Fibroblast of villous mesenchyme (primary cell): ENCODE measurements at regions not wholly inside any gene's neighbourhood (a gene's known extent, or its start where the extent isn't known, plus 50 kb on each side); places are given as distances from the start of the nearest gene placed in this dataset.

ENCODE experiments used
- DNase-seq: peaks from one replicate; pipeline ENCODE4 v3.0.0-alpha.2; 2010; ENCODE audit warnings: low read depth
- H3K4me3 ChIP-seq: 2 replicates; pipeline ENCODE4 v1.5.1; 2011; ENCODE audit warnings: low read depth, mild to moderate bottlenecking, low read length
- CTCF ChIP-seq: IDR thresholded peaks from 2 replicates; pipeline ENCODE4 v1.5.1; 2012; ENCODE audit warnings: low read depth, mild to moderate bottlenecking, low read length; ENCODE audit not compliant: insufficient read depth

DNA sequence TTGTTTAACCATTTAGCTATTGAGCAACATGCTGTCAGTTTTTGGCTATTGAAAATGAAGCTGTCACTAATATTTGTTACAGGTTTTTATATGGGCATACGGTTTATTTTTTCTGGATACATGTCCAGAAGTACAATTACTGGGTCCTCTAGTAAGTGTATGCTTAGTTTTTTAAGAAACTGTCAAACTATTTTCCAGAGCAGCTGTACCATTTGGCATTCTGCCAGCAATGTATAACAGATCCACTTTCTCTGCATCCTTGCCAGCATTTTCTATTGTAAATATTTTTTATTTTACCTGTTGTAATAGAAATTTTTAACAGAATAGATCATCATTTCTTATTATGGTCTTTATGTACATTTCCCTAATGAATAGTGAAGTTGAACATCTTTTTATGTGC is 658.8 kb downstream of the EDEM1 start:
- TF ChIP-seq CTCF, result no peak
- H3K4me3 ChIP-seq, result no peak overlapping the region
- DNase-seq, result no peak

GRCh38 chr3:5861151-5861550 is 673.6 kb downstream of the EDEM1 start:
- H3K4me3 ChIP-seq, result no peak overlapping the region
- DNase-seq, result no peak
- no peak for TF ChIP-seq CTCF

- TF ChIP-seq CTCF, result no peak
- no peak for DNase-seq
- no peak overlapping the region for H3K4me3 ChIP-seq
Measured at GRCh38 chr3:5874931-5875341, 687.4 kb downstream of the EDEM1 start.

DNA sequence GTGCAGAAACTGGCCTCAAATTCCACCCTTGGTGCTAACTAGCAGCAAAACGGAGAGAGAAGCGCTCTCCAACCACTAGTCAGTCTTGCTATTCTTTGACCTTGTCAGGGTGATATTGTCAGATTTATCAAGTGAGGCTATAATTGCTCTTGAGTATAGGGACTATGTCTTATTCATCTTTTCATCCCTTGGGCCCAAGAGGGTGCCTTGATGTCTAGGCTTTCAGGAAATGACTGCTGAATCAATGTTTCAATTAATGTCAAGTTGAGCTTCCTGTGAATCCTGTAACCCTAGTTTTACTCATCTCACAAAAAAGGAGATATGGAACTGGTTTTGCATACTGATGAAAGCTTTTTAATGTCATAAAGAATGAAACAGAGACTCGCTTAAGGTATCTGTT is 701.3 kb downstream of the EDEM1 start:
- H3K4me3 ChIP-seq, result no peak overlapping the region
- no peak for DNase-seq
- TF ChIP-seq CTCF, result no peak

DNA sequence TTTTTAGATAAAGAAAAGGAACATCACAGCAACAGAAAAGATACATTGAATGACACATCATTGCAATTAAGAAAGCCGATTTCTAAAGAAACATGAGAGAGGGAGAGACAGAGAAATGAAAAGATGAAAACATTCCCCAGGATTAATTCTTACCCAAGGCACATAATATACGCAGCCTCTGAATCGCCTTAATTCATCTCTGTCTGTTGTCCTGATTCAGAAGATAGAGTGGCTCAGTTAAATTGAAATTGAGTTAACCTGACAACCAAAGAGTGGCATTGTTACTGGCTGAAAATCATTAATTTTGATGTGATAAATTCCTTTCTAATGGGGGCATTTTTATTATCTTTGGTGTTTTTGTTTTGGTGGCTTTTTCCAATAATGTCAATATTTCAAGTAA is 701.9 kb downstream of the EDEM1 start:
- H3K4me3 ChIP-seq, result no peak overlapping the region
- no peak for DNase-seq
- no peak for TF ChIP-seq CTCF

GRCh38 chr3:5891711-5892110 is 704.2 kb downstream of the EDEM1 start:
- DNase-seq, result no peak
- no peak overlapping the region for H3K4me3 ChIP-seq
- TF ChIP-seq CTCF, result no peak

GRCh38 chr3:5898106-5898505 is 710.6 kb downstream of the EDEM1 start:
- DNase-seq, result no peak
- no peak for TF ChIP-seq CTCF
- no peak overlapping the region for H3K4me3 ChIP-seq
